HG03378 (cell line): ENCODE measurements at regions not wholly inside any gene's neighbourhood (a gene's known extent, or its start where the extent isn't known, plus 50 kb on each side); places are given as distances from the start of the nearest gene placed in this dataset.
A peak's percentile ranks its signal among the peaks of the same experiment; 100 is the strongest.

Source experiments
- ATAC-seq: cut with Tn5 transposase; IDR thresholded peaks from one replicate; pipeline ENCODE4 v1.9.1; 2021; ENCODE audit warnings: mild to moderate bottlenecking, moderate library complexity; ENCODE audit not compliant: unreplicated experiment

GRCh38 chr6:20312606-20313005 is 89.1 kb upstream of the E2F3 start:
- no peak for ATAC-seq

GRCh38 chr6:20313051-20313450 is 88.6 kb upstream of the E2F3 start:
- no peak for ATAC-seq

GRCh38 chr6:20313960-20314530 is 87.6 kb upstream of the E2F3 start:
- no peak for ATAC-seq

GRCh38 chr6:20314866-20315845 is 86.5 kb upstream of the E2F3 start:
- no peak for ATAC-seq

- no peak for ATAC-seq
Observed at GRCh38 chr6:20317430-20317829, 84.2 kb upstream of the E2F3 start.

GRCh38 chr6:20318851-20319387 is 82.8 kb upstream of the E2F3 start:
- no peak for ATAC-seq

- ATAC-seq, result peak; percentile 99
Observed at GRCh38 chr6:20319520-20320357, 81.9 kb upstream of the E2F3 start.

GRCh38 chr6:20325641-20326421 is 75.8 kb upstream of the E2F3 start:
- no peak for ATAC-seq

- ATAC-seq, result no peak
Observed at GRCh38 chr6:20326422-20326728, 75.3 kb upstream of the E2F3 start.

- no peak for ATAC-seq
Observed at GRCh38 chr6:20327141-20327540, 74.5 kb upstream of the E2F3 start.

GRCh38 chr6:20328266-20328923 is 73.3 kb upstream of the E2F3 start:
- no peak for ATAC-seq

GRCh38 chr6:20328924-20329300 is 72.8 kb upstream of the E2F3 start:
- ATAC-seq, result no peak

- no peak for ATAC-seq
Observed at GRCh38 chr6:20331042-20331441, 70.6 kb upstream of the E2F3 start.

GRCh38 chr6:20331625-20332024 is 70.1 kb upstream of the E2F3 start:
- no peak for ATAC-seq

GRCh38 chr6:20332441-20333006 is 69.2 kb upstream of the E2F3 start:
- no peak for ATAC-seq

- ATAC-seq, result no peak
Observed at GRCh38 chr6:20333721-20334269, 67.9 kb upstream of the E2F3 start.

GRCh38 chr6:20334334-20334733 is 67.3 kb upstream of the E2F3 start:
- no peak for ATAC-seq

- ATAC-seq, result no peak
Observed at GRCh38 chr6:20334962-20335361, 66.7 kb upstream of the E2F3 start.

- ATAC-seq, result no peak
Observed at GRCh38 chr6:20335872-20336271, 65.8 kb upstream of the E2F3 start.
